ENCODE measurements at regions not wholly inside any gene's neighbourhood (a gene's known extent, or its start where the extent isn't known, plus 50 kb on each side); places are given as distances from the start of the nearest gene placed in this dataset.

DNA sequence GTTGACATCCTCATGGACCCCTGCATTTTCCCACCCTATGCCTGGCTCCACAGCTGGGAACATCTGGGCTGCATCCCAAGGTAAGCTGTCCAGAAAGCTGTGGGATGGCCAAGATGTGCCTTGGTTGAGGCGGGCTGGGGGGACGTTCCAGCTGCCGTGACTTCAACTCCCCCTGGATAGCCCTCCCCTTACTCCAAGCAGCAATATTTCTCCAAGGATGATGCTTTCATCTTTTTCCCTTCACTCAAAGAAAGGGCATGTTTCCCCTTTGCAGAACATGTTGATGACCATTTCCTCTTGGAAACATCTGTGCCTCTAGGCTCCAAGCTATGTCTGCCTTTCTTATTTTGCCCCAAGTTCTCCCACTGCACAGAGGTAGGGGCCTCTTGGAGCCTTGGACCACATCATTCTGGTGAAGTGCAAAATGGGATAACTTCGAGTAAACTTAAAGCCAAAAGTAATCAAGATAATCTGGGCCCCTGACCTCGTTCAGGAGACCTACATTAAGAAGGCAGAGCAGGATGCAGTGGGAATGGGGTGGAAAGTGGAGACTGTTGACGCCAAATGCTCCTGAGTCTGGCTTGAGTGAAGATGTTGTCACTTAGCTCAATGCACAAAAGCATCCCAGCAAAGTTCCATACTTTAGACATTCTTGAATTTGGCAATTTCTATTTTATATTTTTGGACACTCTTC lies 175.2 kb downstream of the GAS1 start:
- H3K4me3 ChIP-seq (ENCODE audit: low read length) = no peak overlapping the region
- H3K79me2 ChIP-seq (ENCODE audit: low read length) = no peaks in the 10 kb centered on the region
- no peak overlapping the region for H3K9ac ChIP-seq (ENCODE audit: low read length)
- H2AFZ ChIP-seq (ENCODE audit: low read depth, low read length) = no peak overlapping the region
- H3K27me3 ChIP-seq (ENCODE audit: low read depth, low read length) = no peaks in the 10 kb centered on the region
- H3K4me2 ChIP-seq (ENCODE audit: low read length) = no peak overlapping the region
- no peaks in the 10 kb centered on the region for H3K36me3 ChIP-seq (replicated peaks; ENCODE audit: low read depth, low read length)
- H3K4me1 ChIP-seq (ENCODE audit: low read length) = no peaks in the 10 kb centered on the region
- no peak overlapping the region for H3K27ac ChIP-seq (ENCODE audit: low read length)
- no peaks in the 10 kb centered on the region for H3K9me3 ChIP-seq (ENCODE audit: insufficient read depth, low read length)
- TF ChIP-seq EZH2phosphoT487 (IDR thresholded peaks at IDR 0.05; ENCODE audit: low read depth) = no peak
- TF ChIP-seq, protein P1, sequence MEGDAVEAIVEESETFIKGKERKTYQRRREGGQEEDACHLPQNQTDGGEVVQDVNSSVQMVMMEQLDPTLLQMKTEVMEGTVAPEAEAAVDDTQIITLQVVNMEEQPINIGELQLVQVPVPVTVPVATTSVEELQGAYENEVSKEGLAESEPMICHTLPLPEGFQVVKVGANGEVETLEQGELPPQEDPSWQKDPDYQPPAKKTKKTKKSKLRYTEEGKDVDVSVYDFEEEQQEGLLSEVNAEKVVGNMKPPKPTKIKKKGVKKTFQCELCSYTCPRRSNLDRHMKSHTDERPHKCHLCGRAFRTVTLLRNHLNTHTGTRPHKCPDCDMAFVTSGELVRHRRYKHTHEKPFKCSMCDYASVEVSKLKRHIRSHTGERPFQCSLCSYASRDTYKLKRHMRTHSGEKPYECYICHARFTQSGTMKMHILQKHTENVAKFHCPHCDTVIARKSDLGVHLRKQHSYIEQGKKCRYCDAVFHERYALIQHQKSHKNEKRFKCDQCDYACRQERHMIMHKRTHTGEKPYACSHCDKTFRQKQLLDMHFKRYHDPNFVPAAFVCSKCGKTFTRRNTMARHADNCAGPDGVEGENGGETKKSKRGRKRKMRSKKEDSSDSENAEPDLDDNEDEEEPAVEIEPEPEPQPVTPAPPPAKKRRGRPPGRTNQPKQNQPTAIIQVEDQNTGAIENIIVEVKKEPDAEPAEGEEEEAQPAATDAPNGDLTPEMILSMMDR (IDR thresholded peaks at IDR 0.05; ENCODE audit: low read depth, low read length) = no peak
- H4K20me1 ChIP-seq (ENCODE audit: insufficient read depth, low read length) = no peaks in the 10 kb centered on the region

GRCh38 chr9:86771420-86771819 lies 175.9 kb downstream of the GAS1 start:
- no peaks in the 10 kb centered on the region for H3K4me1 ChIP-seq (ENCODE audit: low read length)
- TF ChIP-seq, protein P1 (IDR thresholded peaks at IDR 0.05; ENCODE audit: low read depth, low read length) = no peak
- TF ChIP-seq EZH2phosphoT487 (IDR thresholded peaks at IDR 0.05; ENCODE audit: low read depth) = no peak

DNA sequence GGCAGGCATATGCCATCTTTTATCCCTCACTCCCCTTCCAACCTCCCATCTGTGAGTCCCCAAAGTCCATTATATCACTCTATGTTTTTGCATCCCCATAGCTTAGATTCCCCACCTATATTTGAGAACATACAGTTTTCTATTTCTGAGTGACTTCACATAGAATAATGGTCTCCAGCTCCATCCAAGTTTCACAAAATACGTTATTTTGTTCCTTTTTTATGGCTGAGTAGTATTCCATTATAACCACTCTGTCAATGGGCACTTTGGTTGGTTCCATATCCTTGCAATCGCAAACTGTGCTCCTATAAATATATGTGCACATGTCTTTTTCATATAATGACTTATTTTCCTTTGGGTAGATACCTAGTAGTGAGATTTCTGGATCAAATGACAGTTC lies 178.6 kb downstream of the GAS1 start:
- no peaks in the 10 kb centered on the region for H3K9me3 ChIP-seq (ENCODE audit: insufficient read depth, low read length)
- H3K4me3 ChIP-seq (ENCODE audit: low read length) = no peak overlapping the region
- no peaks in the 10 kb centered on the region for H3K27me3 ChIP-seq (ENCODE audit: low read depth, low read length)
- no peaks in the 10 kb centered on the region for H4K20me1 ChIP-seq (ENCODE audit: insufficient read depth, low read length)
- H3K79me2 ChIP-seq (ENCODE audit: low read length) = no peaks in the 10 kb centered on the region
- no peak overlapping the region for H3K27ac ChIP-seq (ENCODE audit: low read length)
- no peak overlapping the region for H3K9ac ChIP-seq (ENCODE audit: low read length)
- H3K36me3 ChIP-seq (replicated peaks; ENCODE audit: low read depth, low read length) = no peaks in the 10 kb centered on the region
- no peak overlapping the region for H2AFZ ChIP-seq (ENCODE audit: low read depth, low read length)
- TF ChIP-seq EZH2phosphoT487 (IDR thresholded peaks at IDR 0.05; ENCODE audit: low read depth) = no peak
- TF ChIP-seq, protein P1 (IDR thresholded peaks at IDR 0.05; ENCODE audit: low read depth, low read length) = no peak
- H3K4me1 ChIP-seq (ENCODE audit: low read length) = no peaks in the 10 kb centered on the region
- no peak overlapping the region for H3K4me2 ChIP-seq (ENCODE audit: low read length)

More at GRCh38 chr9:86771420-86771819, 175.9 kb downstream of the GAS1 start:
- no peaks in the 10 kb centered on the region for H4K20me1 ChIP-seq (ENCODE audit: insufficient read depth, low read length)
- no peaks in the 10 kb centered on the region for H3K79me2 ChIP-seq (ENCODE audit: low read length)
- no peak overlapping the region for H2AFZ ChIP-seq (ENCODE audit: low read depth, low read length)
- H3K27ac ChIP-seq (ENCODE audit: low read length) = no peak overlapping the region
- no peak overlapping the region for H3K9ac ChIP-seq (ENCODE audit: low read length)
- no peaks in the 10 kb centered on the region for H3K36me3 ChIP-seq (replicated peaks; ENCODE audit: low read depth, low read length)
- H3K4me2 ChIP-seq (ENCODE audit: low read length) = no peak overlapping the region
- no peaks in the 10 kb centered on the region for H3K9me3 ChIP-seq (ENCODE audit: insufficient read depth, low read length)
- H3K4me3 ChIP-seq (ENCODE audit: low read length) = no peak overlapping the region
- no peaks in the 10 kb centered on the region for H3K27me3 ChIP-seq (ENCODE audit: low read depth, low read length)

DNA sequence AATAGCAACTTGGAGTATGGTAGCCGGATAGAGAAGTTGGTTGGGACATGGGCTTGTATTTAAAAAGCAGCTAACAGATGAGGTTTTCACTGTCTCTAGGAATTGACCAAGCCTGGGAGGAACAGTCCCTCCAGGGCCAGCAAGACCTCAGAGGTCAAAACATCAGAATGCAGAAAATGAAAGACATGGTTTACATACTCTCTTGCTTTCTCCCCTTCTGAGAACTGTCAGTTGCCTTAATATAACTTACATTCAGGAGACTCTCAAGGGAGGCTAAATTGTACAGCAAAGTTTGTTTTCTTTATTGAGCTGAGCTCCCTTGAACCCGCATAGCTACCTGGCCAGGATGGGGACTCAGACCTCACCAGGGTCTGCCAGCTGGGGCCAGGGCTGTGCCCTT lies 179.3 kb downstream of the GAS1 start:
- H4K20me1 ChIP-seq (ENCODE audit: insufficient read depth, low read length) = no peaks in the 10 kb centered on the region
- no peaks in the 10 kb centered on the region for H3K36me3 ChIP-seq (replicated peaks; ENCODE audit: low read depth, low read length)
- no peak overlapping the region for H3K27ac ChIP-seq (ENCODE audit: low read length)
- H2AFZ ChIP-seq (ENCODE audit: low read depth, low read length) = no peak overlapping the region
- no peak for TF ChIP-seq EZH2phosphoT487 (IDR thresholded peaks at IDR 0.05; ENCODE audit: low read depth)
- TF ChIP-seq, protein P1 (IDR thresholded peaks at IDR 0.05; ENCODE audit: low read depth, low read length) = no peak
- H3K9me3 ChIP-seq (ENCODE audit: insufficient read depth, low read length) = no peaks in the 10 kb centered on the region
- H3K9ac ChIP-seq (ENCODE audit: low read length) = no peak overlapping the region
- no peaks in the 10 kb centered on the region for H3K79me2 ChIP-seq (ENCODE audit: low read length)
- H3K4me1 ChIP-seq (ENCODE audit: low read length) = no peaks in the 10 kb centered on the region
- H3K4me3 ChIP-seq (ENCODE audit: low read length) = no peak overlapping the region
- no peak overlapping the region for H3K4me2 ChIP-seq (ENCODE audit: low read length)
- no peaks in the 10 kb centered on the region for H3K27me3 ChIP-seq (ENCODE audit: low read depth, low read length)
